Loucy (cell line): ENCODE measurements at regions not wholly inside any gene's neighbourhood (a gene's known extent, or its start where the extent isn't known, plus 50 kb on each side); places are given as distances from the start of the nearest gene placed in this dataset.

ENCODE experiments used
- H2AFZ ChIP-seq: fragments of 200-600 bp; sonication (generic); 2 replicates; pipeline ENCODE4 v1.6.0; 2016; ENCODE audit warnings: antibody characterized with exemption, mild to moderate bottlenecking, low read length, moderate library complexity
- H3F3A ChIP-seq: fragments of 200-600 bp; 2 replicates; pipeline ENCODE4 v1.6.0; 2016; ENCODE audit warnings: antibody characterized with exemption, low read depth, mild to moderate bottlenecking
- H3K27me3 ChIP-seq: fragments of 200-600 bp; sonication (generic); 2 replicates; pipeline ENCODE4 v1.6.1; 2014; ENCODE audit warnings: low read length, mild to moderate bottlenecking; ENCODE audit not compliant: insufficient read depth, poor library complexity, severe bottlenecking
- H3K36me3 ChIP-seq: fragments of 200-600 bp; sonication (generic); 2 replicates; pipeline ENCODE4 v1.6.1; 2016; ENCODE audit warnings: low read length; ENCODE audit not compliant: insufficient read depth
- H3K4me1 ChIP-seq: fragments of 200-600 bp; sonication (generic); 2 replicates; pipeline ENCODE4 v1.5.1; 2014; ENCODE audit warnings: low read length, mild to moderate bottlenecking; ENCODE audit not compliant: insufficient read depth, poor library complexity, severe bottlenecking
- H3K4me2 ChIP-seq: fragments of 200-600 bp; sonication (generic); 2 replicates; pipeline ENCODE4 v1.6.0; 2014; ENCODE audit warnings: antibody characterized with exemption, low read length, low read depth, mild to moderate bottlenecking; ENCODE audit not compliant: poor library complexity, severe bottlenecking
- H3K4me3 ChIP-seq: fragments of 200-600 bp; sonication (generic); 2 replicates; pipeline ENCODE4 v1.5.1; 2014; ENCODE audit warnings: low read length, mild to moderate bottlenecking, mixed read lengths; ENCODE audit not compliant: poor library complexity, severe bottlenecking
- H3K79me2 ChIP-seq: fragments of 200-600 bp; sonication (generic); 2 replicates; pipeline ENCODE4 v1.6.1; 2014; ENCODE audit warnings: low read length; ENCODE audit not compliant: insufficient read depth
- H3K9ac ChIP-seq: fragments of 200-600 bp; sonication (generic); 2 replicates; pipeline ENCODE4 v1.6.0; 2014; ENCODE audit warnings: mild to moderate bottlenecking, low read depth, low read length, moderate library complexity; ENCODE audit not compliant: poor library complexity, severe bottlenecking
- H3K9me2 ChIP-seq: fragments of 200-600 bp; sonication (generic); replicated peaks from 2 replicates; pipeline ENCODE4 v1.6.1; 2016; ENCODE audit warnings: low read depth, low read length, mixed read lengths
- H3K9me3 ChIP-seq: fragments of 200-600 bp; sonication (generic); 2 replicates; pipeline ENCODE4 v1.6.1; 2014; ENCODE audit warnings: mild to moderate bottlenecking, antibody characterized with exemption, low read length, low read depth; ENCODE audit not compliant: insufficient read depth
- H4K20me1 ChIP-seq: fragments of 200-600 bp; sonication (generic); 2 replicates; pipeline ENCODE4 v1.6.0; 2014; ENCODE audit warnings: antibody characterized with exemption, low read length, mild to moderate bottlenecking; ENCODE audit not compliant: insufficient read depth, poor library complexity, severe bottlenecking
- EZH2phosphoT487 ChIP-seq: fragments of 200-600 bp; IDR thresholded peaks from 2 replicates; pipeline ENCODE4 v1.6.1; 2018; ENCODE audit warnings: antibody characterized with exemption, mild to moderate bottlenecking, moderate library complexity, borderline replicate concordance
- TF ChIP-seq, protein P1 (sequence below): fragments of 200-600 bp; sonication (generic); conservative IDR thresholded peaks from 2 replicates; pipeline ENCODE4 v1.5.1; 2014; ENCODE audit warnings: mild to moderate bottlenecking, antibody characterized with exemption, low read length

DNA sequence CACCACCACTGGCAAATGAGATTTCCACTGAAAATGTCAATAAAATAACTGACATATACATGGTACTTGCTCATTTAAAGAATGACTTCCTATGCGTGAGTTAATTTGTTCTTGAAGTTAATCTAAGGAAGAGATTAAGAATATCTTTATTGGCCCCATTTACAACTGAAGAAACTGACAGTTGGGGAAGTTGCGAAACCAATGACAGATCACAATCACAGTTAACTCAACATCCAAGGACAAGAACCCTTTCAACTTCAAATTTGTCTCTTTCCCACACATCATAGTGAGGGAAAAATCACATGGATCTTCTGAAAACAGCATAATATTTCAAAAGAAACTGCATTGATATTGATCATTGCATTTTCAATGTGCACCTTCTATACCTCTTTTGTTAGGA is 565.4 kb downstream of the IRS1 start:
- TF ChIP-seq EZH2phosphoT487, result no peak
- TF ChIP-seq, protein P1, sequence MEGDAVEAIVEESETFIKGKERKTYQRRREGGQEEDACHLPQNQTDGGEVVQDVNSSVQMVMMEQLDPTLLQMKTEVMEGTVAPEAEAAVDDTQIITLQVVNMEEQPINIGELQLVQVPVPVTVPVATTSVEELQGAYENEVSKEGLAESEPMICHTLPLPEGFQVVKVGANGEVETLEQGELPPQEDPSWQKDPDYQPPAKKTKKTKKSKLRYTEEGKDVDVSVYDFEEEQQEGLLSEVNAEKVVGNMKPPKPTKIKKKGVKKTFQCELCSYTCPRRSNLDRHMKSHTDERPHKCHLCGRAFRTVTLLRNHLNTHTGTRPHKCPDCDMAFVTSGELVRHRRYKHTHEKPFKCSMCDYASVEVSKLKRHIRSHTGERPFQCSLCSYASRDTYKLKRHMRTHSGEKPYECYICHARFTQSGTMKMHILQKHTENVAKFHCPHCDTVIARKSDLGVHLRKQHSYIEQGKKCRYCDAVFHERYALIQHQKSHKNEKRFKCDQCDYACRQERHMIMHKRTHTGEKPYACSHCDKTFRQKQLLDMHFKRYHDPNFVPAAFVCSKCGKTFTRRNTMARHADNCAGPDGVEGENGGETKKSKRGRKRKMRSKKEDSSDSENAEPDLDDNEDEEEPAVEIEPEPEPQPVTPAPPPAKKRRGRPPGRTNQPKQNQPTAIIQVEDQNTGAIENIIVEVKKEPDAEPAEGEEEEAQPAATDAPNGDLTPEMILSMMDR, result no peak
- Histone ChIP-seq H3F3A (no peaks in the 10 kb centered on the region), H2AFZ (no peak overlapping the region), H3K4me3 (no peak overlapping the region), H3K4me1 (no peaks in the 10 kb centered on the region), H3K9ac (no peak overlapping the region), H3K9me2 (no peaks in the 10 kb centered on the region), H3K27me3 (no peaks in the 10 kb centered on the region), H3K9me3 (no peaks in the 10 kb centered on the region), H3K79me2 (no peaks in the 10 kb centered on the region), H3K4me2 (no peak overlapping the region), H3K36me3 (no peaks in the 10 kb centered on the region), H4K20me1 (no peaks in the 10 kb centered on the region)

DNA sequence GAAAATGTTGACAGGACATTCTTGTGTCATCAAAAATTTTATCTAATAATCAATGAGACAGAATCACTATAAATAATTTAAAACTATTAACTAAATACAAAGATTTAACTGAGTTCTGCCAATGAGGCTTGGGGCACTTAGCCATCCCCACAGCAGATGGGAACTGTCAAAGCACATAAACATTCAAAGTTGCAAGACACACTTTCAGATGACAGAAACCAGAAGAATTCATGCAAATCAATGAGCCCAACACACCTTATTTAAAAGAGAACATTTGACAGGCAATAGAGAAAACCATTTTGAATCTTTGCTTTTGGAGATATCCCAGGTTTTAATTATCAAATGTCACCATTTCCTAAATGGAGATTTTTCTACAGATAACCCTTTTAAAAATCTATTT is 566.2 kb downstream of the IRS1 start:
- no peaks in the 10 kb centered on the region for H3K4me1 ChIP-seq
- H3K79me2 ChIP-seq, result no peaks in the 10 kb centered on the region
- no peaks in the 10 kb centered on the region for H3K9me3 ChIP-seq
- H4K20me1 ChIP-seq, result no peaks in the 10 kb centered on the region
- no peak overlapping the region for H3K9ac ChIP-seq
- H3K9me2 ChIP-seq, result no peaks in the 10 kb centered on the region
- no peaks in the 10 kb centered on the region for H3K27me3 ChIP-seq
- no peak overlapping the region for H3K4me2 ChIP-seq
- no peak overlapping the region for H3K4me3 ChIP-seq
- no peak overlapping the region for H2AFZ ChIP-seq
- no peaks in the 10 kb centered on the region for H3F3A ChIP-seq
- no peaks in the 10 kb centered on the region for H3K36me3 ChIP-seq
- TF ChIP-seq, protein P1, result no peak
- no peak for TF ChIP-seq EZH2phosphoT487

DNA sequence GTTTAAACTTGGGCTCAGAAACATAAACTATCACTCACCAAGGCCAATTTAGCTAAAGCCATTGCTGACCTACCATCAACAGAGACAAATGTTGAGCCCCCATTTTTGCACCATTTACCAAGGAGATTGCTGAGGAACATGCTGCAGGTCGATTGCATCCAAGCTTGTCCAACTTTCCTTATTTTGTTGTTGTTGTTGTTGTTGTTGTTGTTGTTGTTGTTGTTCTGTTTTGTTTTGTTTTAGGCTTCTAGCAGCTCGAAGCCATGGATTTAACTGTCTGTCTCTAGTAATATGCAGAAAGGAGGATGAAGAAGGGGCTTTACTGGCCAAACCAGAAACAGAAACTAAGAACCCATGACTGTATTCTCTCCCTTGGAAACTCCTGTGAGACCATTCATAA is 571.5 kb downstream of the IRS1 start:
- Histone ChIP-seq H3K9me2 (no peaks in the 10 kb centered on the region), H3K4me1 (no peaks in the 10 kb centered on the region), H3K4me2 (no peak overlapping the region), H3K9me3 (no peaks in the 10 kb centered on the region), H2AFZ (no peak overlapping the region), H3K27me3 (no peaks in the 10 kb centered on the region), H3K79me2 (no peaks in the 10 kb centered on the region), H3F3A (no peaks in the 10 kb centered on the region), H3K4me3 (no peak overlapping the region), H3K9ac (no peak overlapping the region), H4K20me1 (no peaks in the 10 kb centered on the region), H3K36me3 (no peaks in the 10 kb centered on the region)
- TF ChIP-seq EZH2phosphoT487, result no peak
- TF ChIP-seq, protein P1, result no peak
